ENCODE measurements at regions not wholly inside any gene's neighbourhood (a gene's known extent, or its start where the extent isn't known, plus 50 kb on each side); places are given as distances from the start of the nearest gene placed in this dataset.

DNA sequence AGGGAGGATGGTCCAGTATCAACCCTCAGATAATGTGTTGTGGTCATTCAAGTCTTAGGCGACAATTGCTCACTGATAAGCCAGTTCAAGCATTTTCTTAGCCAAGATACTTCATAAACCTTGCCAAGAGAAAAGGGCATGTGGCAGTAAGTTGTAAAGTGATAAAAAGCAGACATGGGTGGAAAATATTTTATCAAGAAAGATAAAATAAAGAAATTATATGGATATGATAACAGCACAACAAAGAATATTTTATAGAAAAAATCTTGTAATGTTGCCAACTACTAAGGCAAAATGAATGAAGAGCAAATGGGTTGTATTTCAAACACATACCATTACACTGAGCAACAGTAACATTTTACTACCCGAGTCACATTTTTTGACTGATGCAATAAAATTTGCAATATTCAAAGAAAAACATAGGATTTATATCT, 217.4 kb upstream of the PITX2 start:
- CTCF ChIA-PET: no interaction called here
- RAD21 ChIA-PET (ENCODE audit: unreplicated experiment): no interaction called here
- Histone ChIP-seq H3K9me3 (replicated peaks; ENCODE audit: control insufficient read depth, insufficient read depth, low read length) (no peaks in the 10 kb centered on the region), H3K4me1 (ENCODE audit: control insufficient read depth, insufficient read depth, low read length) (no peaks in the 10 kb centered on the region), H4K20me1 (ENCODE audit: control insufficient read depth, insufficient read depth) (no peaks in the 10 kb centered on the region), H3K27ac (ENCODE audit: control insufficient read depth, insufficient read depth) (no peak overlapping the region), H2AFZ (ENCODE audit: control insufficient read depth, low read depth, low read length) (no peak overlapping the region), H3K27me3 (replicated peaks in 1 of 2; ENCODE audit: control insufficient read depth in 2 of 2, insufficient read depth in 2 of 2, low read length in 1 of 2) (no peaks in the 10 kb centered on the region), H3K9ac (ENCODE audit: control insufficient read depth, insufficient read depth, low read length) (no peak overlapping the region), H3K36me3 (ENCODE audit: control insufficient read depth in 2 of 2, insufficient read depth in 2 of 2, low read length in 1 of 2) (no peaks in the 10 kb centered on the region), H3K4me3 (no peak overlapping the region), H3K4me2 (ENCODE audit: control insufficient read depth, insufficient read depth) (no peak overlapping the region), H3K79me2 (ENCODE audit: control insufficient read depth, insufficient read depth, low read length) (no peaks in the 10 kb centered on the region)
- TF ChIP-seq MTA2 (IDR thresholded peaks at IDR 0.05; ENCODE audit: low read depth) (no peak), TCF12 (IDR thresholded peaks at IDR 0.05; ENCODE audit: low read depth, low read length) (no peak), EED (IDR thresholded peaks at IDR 0.05; ENCODE audit: low read depth) (no peak), PML (IDR thresholded peaks at IDR 0.05; ENCODE audit: low read length) (no peak), SIX5 (IDR thresholded peaks at IDR 0.05; ENCODE audit: low read depth, low read length, severe bottlenecking) (no peak)
- SMC1A ChIA-PET (ENCODE audit: uncharacterized antibody, unreplicated experiment): no interaction called here
- no peak for ATAC-seq
- in situ Hi-C loops (cut with MboI): no loop called here
- BruUV-seq (replicated peaks): no TSS peak
- no peak for FAIRE-seq
- intact Hi-C loops (cut with micrococcal nuclease; ENCODE audit: unreplicated experiment): no loop called here
- WGBS (ENCODE audit: insufficient coverage, insufficient replicate concordance, low lambda C conversion rate, missing lambda C conversion rate): 38% methylated on average over 2 of the region's 2 CpGs
- no peak for DNase-seq (ENCODE audit: low read depth, low spot score)
- POLR2A ChIA-PET: no interaction called here

DNA sequence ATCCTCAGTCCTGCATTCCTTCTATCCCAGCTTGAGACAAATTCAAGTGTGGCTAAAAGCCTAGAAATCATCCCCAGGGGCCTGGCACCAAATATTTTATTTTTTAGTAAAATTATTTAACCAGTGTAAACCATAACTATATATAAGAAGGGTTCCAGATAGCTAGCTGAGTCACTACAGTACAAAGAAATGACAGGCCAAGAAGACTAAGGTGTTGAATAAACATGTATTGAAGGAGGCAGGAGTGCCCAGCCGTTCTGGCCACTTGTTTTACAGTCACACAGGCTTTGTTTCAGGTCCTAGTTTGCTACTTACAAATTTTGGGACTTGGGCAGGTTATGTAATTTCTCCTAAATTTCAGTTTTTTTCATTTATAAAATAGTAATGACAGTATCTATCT, 225.9 kb upstream of the PITX2 start:
- in situ Hi-C loops (cut with MboI) (no loop called here), intact Hi-C loops (cut with micrococcal nuclease; ENCODE audit: unreplicated experiment) (no loop called here)
- ChIA-PET SMC1A (ENCODE audit: uncharacterized antibody, unreplicated experiment) (no interaction called here), CTCF (no interaction called here), RAD21 (ENCODE audit: unreplicated experiment) (no interaction called here), POLR2A (no interaction called here)
- Histone ChIP-seq H3K27ac (ENCODE audit: control insufficient read depth, insufficient read depth) (no peak overlapping the region), H2AFZ (ENCODE audit: control insufficient read depth, low read depth, low read length) (no peak overlapping the region), H3K4me2 (ENCODE audit: control insufficient read depth, insufficient read depth) (no peak overlapping the region), H3K4me1 (ENCODE audit: control insufficient read depth, insufficient read depth, low read length) (no peaks in the 10 kb centered on the region), H3K9me3 (replicated peaks; ENCODE audit: control insufficient read depth, insufficient read depth, low read length) (no peaks in the 10 kb centered on the region), H3K79me2 (ENCODE audit: control insufficient read depth, insufficient read depth, low read length) (no peaks in the 10 kb centered on the region), H3K9ac (ENCODE audit: control insufficient read depth, insufficient read depth, low read length) (no peak overlapping the region), H3K36me3 (ENCODE audit: control insufficient read depth in 2 of 2, insufficient read depth in 2 of 2, low read length in 1 of 2) (no peaks in the 10 kb centered on the region), H4K20me1 (ENCODE audit: control insufficient read depth, insufficient read depth) (no peaks in the 10 kb centered on the region), H3K27me3 (replicated peaks in 1 of 2; ENCODE audit: control insufficient read depth in 2 of 2, insufficient read depth in 2 of 2, low read length in 1 of 2) (peaks cover 0 to 1% of the 10 kb centered on the region in 2 experiments; a peak in 1 of 4 replicates), H3K4me3 (no peak overlapping the region)
- WGBS (ENCODE audit: insufficient coverage, insufficient replicate concordance, low lambda C conversion rate, missing lambda C conversion rate): 0% methylated on average over 1 of the region's 1 CpG
- DNase-seq (ENCODE audit: low read depth, low spot score) (no peak), FAIRE-seq (no peak), ATAC-seq (no peak)
- TF ChIP-seq BACH1 (IDR thresholded peaks at IDR 0.05; ENCODE audit: borderline replicate concordance): no peak
- no peak for TF ChIP-seq PAX5 (IDR thresholded peaks at IDR 0.05; ENCODE audit: borderline replicate concordance, low read depth, low read length)
- no peak for TF ChIP-seq WRNIP1 (IDR thresholded peaks at IDR 0.05; ENCODE audit: borderline replicate concordance, low read depth, low read length)
- TF ChIP-seq FOXK2 (IDR thresholded peaks at IDR 0.05): no peak
- BruUV-seq (replicated peaks): no TSS peak
